DOHH2 (cell line): ENCODE measurements at regions not wholly inside any gene's neighbourhood (a gene's known extent, or its start where the extent isn't known, plus 50 kb on each side); places are given as distances from the start of the nearest gene placed in this dataset.

Source experiments
- H3F3A ChIP-seq: fragments of 200-600 bp; sonication (generic), shearing (Covaris generic); 2 replicates; pipeline ENCODE4 v1.6.0; 2016; ENCODE audit warnings: antibody characterized with exemption, mild to moderate bottlenecking; ENCODE audit not compliant: control insufficient read depth, insufficient read depth
- H3K27ac ChIP-seq: fragments of 200-600 bp; sonication (generic); 2 replicates; pipeline ENCODE4 v1.5.1; 2014; ENCODE audit warnings: low read depth, mild to moderate bottlenecking, low read length, moderate library complexity
- H3K27me3 ChIP-seq: fragments of 200-600 bp; sonication (generic); 2 replicates; pipeline ENCODE4 v1.6.1; 2014; ENCODE audit warnings: mild to moderate bottlenecking, low read length, mixed read lengths; ENCODE audit not compliant: control insufficient read depth
- H3K36me3 ChIP-seq: fragments of 200-600 bp; sonication (generic); 2 replicates; pipeline ENCODE4 v1.6.1; 2014; ENCODE audit warnings: mild to moderate bottlenecking, low read length, moderate library complexity, mixed read lengths; ENCODE audit not compliant: control insufficient read depth
- H3K4me1 ChIP-seq: fragments of 200-600 bp; sonication (generic); 2 replicates; pipeline ENCODE4 v1.6.1; 2014; ENCODE audit warnings: mild to moderate bottlenecking, low read length, mixed read lengths; ENCODE audit not compliant: control insufficient read depth
- H3K4me2 ChIP-seq: fragments of 200-600 bp; sonication (generic); 2 replicates; pipeline ENCODE4 v1.6.0; 2014; ENCODE audit warnings: mild to moderate bottlenecking, low read length, moderate library complexity
- H3K4me3 ChIP-seq: fragments of 200-600 bp; sonication (generic); 2 replicates; pipeline ENCODE4 v1.5.1; 2014; ENCODE audit warnings: mild to moderate bottlenecking, low read length, mixed read lengths
- H3K79me2 ChIP-seq: fragments of 200-600 bp; sonication (generic); 2 replicates; pipeline ENCODE4 v1.6.1; 2014; ENCODE audit warnings: mild to moderate bottlenecking, low read length, mixed read lengths; ENCODE audit not compliant: control insufficient read depth
- H3K9me2 ChIP-seq: fragments of 200-600 bp; sonication (generic); replicated peaks from 2 replicates; pipeline ENCODE4 v1.6.1; 2014; ENCODE audit warnings: mild to moderate bottlenecking, low read length, mixed read lengths; ENCODE audit not compliant: control insufficient read depth
- H3K9me3 ChIP-seq: fragments of 200-600 bp; sonication (generic); 2 replicates; pipeline ENCODE4 v1.6.1; 2014; ENCODE audit warnings: antibody characterized with exemption, low read length, mixed read lengths; ENCODE audit not compliant: control insufficient read depth, insufficient read depth
- H4K20me1 ChIP-seq: fragments of 200-600 bp; sonication (generic); 2 replicates; pipeline ENCODE4 v1.6.0; 2014; ENCODE audit warnings: low read depth, mild to moderate bottlenecking, antibody characterized with exemption, low read length, moderate library complexity; ENCODE audit not compliant: control insufficient read depth, insufficient read depth
- CTCF ChIP-seq: fragments of 200-600 bp; sonication (generic); IDR thresholded peaks from one replicate; pipeline ENCODE4 v1.5.1; 2014; ENCODE audit warnings: antibody characterized with exemption, mild to moderate bottlenecking, low read depth, low read length; ENCODE audit not compliant: poor library complexity, severe bottlenecking
- EZH2phosphoT487 ChIP-seq: fragments of 200-600 bp; sonication (generic); IDR thresholded peaks from 2 replicates; pipeline ENCODE4 v1.6.1; 2017; ENCODE audit warnings: borderline replicate concordance, mild to moderate bottlenecking, antibody characterized with exemption, low read length, moderate library complexity, mixed read lengths

GRCh38 chr12:116478243-116478773, 80.9 kb upstream of the MAP1LC3B2 start:
- no peak overlapping the region for H3K4me3 ChIP-seq
- no peaks in the 10 kb centered on the region for H3K9me2 ChIP-seq
- H3K27ac ChIP-seq: no peak overlapping the region
- no peaks in the 10 kb centered on the region for H4K20me1 ChIP-seq
- H3K27me3 ChIP-seq: no peaks in the 10 kb centered on the region
- H3K9me3 ChIP-seq: no peaks in the 10 kb centered on the region
- H3F3A ChIP-seq: no peaks in the 10 kb centered on the region
- H3K36me3 ChIP-seq: no peaks in the 10 kb centered on the region
- H3K79me2 ChIP-seq: no peaks in the 10 kb centered on the region
- no peak overlapping the region for H3K4me2 ChIP-seq
- H3K4me1 ChIP-seq: no peaks in the 10 kb centered on the region
- no peak for TF ChIP-seq CTCF

GRCh38 chr12:116480210-116480810, 78.9 kb upstream of the MAP1LC3B2 start:
- H3K36me3 ChIP-seq: no peaks in the 10 kb centered on the region
- TF ChIP-seq EZH2phosphoT487 (no peak), CTCF (no peak)
- no peaks in the 10 kb centered on the region for H3K9me2 ChIP-seq
- no peaks in the 10 kb centered on the region for H3F3A ChIP-seq
- no peaks in the 10 kb centered on the region for H3K4me1 ChIP-seq
- no peak overlapping the region for H3K27ac ChIP-seq
- no peak overlapping the region for H3K4me2 ChIP-seq
- no peaks in the 10 kb centered on the region for H3K9me3 ChIP-seq
- no peak overlapping the region for H3K4me3 ChIP-seq
- no peaks in the 10 kb centered on the region for H4K20me1 ChIP-seq
- H3K79me2 ChIP-seq: no peaks in the 10 kb centered on the region
- H3K27me3 ChIP-seq: no peaks in the 10 kb centered on the region

DNA sequence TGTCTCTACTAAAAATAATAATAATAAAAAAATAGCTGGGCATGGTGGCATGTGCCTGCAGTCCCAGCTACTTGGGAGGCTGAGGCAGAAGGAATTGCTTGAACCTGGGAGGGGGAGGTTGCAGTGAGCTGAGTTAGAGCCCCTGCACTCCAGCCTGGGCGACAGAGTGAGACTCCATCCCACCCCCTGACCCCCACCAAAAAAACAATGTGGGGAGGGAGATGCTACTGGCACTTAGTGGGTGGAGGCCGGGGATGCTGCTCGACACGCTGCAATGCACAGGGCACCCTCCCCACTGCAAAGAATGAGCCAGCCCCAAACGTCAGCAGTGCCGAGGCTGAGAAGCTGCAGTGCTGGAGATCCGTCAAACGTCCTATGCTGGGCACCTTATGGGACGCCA, 77.5 kb upstream of the MAP1LC3B2 start:
- no peak overlapping the region for H3K27ac ChIP-seq
- no peaks in the 10 kb centered on the region for H3K36me3 ChIP-seq
- H3K79me2 ChIP-seq: no peaks in the 10 kb centered on the region
- no peaks in the 10 kb centered on the region for H3K9me2 ChIP-seq
- H3F3A ChIP-seq: no peaks in the 10 kb centered on the region
- H3K27me3 ChIP-seq: no peaks in the 10 kb centered on the region
- no peak overlapping the region for H3K4me2 ChIP-seq
- H3K4me3 ChIP-seq: no peak overlapping the region
- TF ChIP-seq CTCF: no peak
- H3K4me1 ChIP-seq: no peaks in the 10 kb centered on the region
- H3K9me3 ChIP-seq: no peaks in the 10 kb centered on the region
- H4K20me1 ChIP-seq: no peaks in the 10 kb centered on the region

DNA sequence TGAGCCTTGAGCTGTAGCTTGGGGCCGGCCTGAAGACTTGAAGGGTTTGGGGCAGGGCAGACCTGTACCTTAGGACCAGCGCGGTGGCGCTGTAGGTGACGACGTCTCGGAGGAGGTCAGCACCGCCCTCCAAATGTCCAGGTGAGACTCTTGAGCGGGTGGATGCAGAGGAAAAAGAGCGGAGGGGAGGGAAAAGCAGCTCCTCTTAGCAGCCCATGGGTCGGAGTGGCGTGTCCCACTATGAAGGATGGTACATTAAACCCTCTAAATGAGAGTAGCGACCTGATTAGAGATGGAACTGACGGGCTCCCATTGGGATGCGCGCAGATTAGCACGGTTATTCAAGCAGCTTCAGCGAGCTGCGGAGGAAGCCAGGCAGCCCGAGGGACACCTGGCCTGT, 77.0 kb upstream of the MAP1LC3B2 start:
- H4K20me1 ChIP-seq: no peaks in the 10 kb centered on the region
- H3K4me2 ChIP-seq: no peak overlapping the region
- H3F3A ChIP-seq: no peaks in the 10 kb centered on the region
- no peaks in the 10 kb centered on the region for H3K9me2 ChIP-seq
- H3K36me3 ChIP-seq: no peaks in the 10 kb centered on the region
- H3K9me3 ChIP-seq: no peaks in the 10 kb centered on the region
- TF ChIP-seq EZH2phosphoT487 (no peak), CTCF (no peak)
- H3K4me1 ChIP-seq: no peaks in the 10 kb centered on the region
- H3K4me3 ChIP-seq: no peak overlapping the region
- H3K27ac ChIP-seq: no peak overlapping the region
- no peaks in the 10 kb centered on the region for H3K27me3 ChIP-seq
- no peaks in the 10 kb centered on the region for H3K79me2 ChIP-seq
